NCI-H2081 (cell line): ENCODE measurements at regions not wholly inside any gene's neighbourhood (a gene's known extent, or its start where the extent isn't known, plus 50 kb on each side); places are given as distances from the start of the nearest gene placed in this dataset.

Experiments
- DNase-seq, 2 experiments: peaks; one replicate each; lab custom pipeline; 2025; lab: John Stamatoyannopoulos, UW

- DNase-seq = no peak
These were observed 152.0 kb downstream of the KCNA5 start for GRCh38 chr12:5195691-5196090.

- no peak for DNase-seq
These were observed 153.5 kb downstream of the KCNA5 start for GRCh38 chr12:5197131-5197530.

- no peak for DNase-seq
These were observed 154.0 kb downstream of the KCNA5 start for GRCh38 chr12:5197656-5198055.

- DNase-seq = peak; percentile 69 to 76
These were observed 156.8 kb downstream of the KCNA5 start for GRCh38 chr12:5200278-5201087.

- peak in 1 of 2 experiments; percentile 27 for DNase-seq
These were observed 158.0 kb downstream of the KCNA5 start for GRCh38 chr12:5201554-5202218.

- DNase-seq = no peak
These were observed 159.6 kb downstream of the KCNA5 start for GRCh38 chr12:5203274-5203673.

- DNase-seq = no peak
These were observed 160.0 kb downstream of the KCNA5 start for GRCh38 chr12:5203720-5204119.

- peak in 1 of 2 experiments; percentile 48 for DNase-seq
These were observed 160.6 kb downstream of the KCNA5 start for GRCh38 chr12:5204271-5204670.

GRCh38 chr12:5204831-5205230, 161.2 kb downstream of the KCNA5 start:
- no peak for DNase-seq

GRCh38 chr12:5206401-5207175, 162.9 kb downstream of the KCNA5 start:
- DNase-seq = no peak

GRCh38 chr12:5210179-5210922, 166.7 kb downstream of the KCNA5 start:
- no peak for DNase-seq

GRCh38 chr12:5210923-5211290, 167.2 kb downstream of the KCNA5 start:
- DNase-seq = no peak

- DNase-seq = no peak
These were observed 169.7 kb downstream of the KCNA5 start for GRCh38 chr12:5213336-5213735.

- no peak for DNase-seq
These were observed 170.3 kb downstream of the KCNA5 start for GRCh38 chr12:5213990-5214389.

- DNase-seq = no peak
These were observed 174.3 kb downstream of the KCNA5 start for GRCh38 chr12:5217936-5218335.

- DNase-seq = no peak
These were observed 176.4 kb downstream of the KCNA5 start for GRCh38 chr12:5220099-5220498.

- DNase-seq = no peak
These were observed 177.2 kb downstream of the KCNA5 start for GRCh38 chr12:5220835-5221234.

GRCh38 chr12:5222011-5222461, 178.4 kb downstream of the KCNA5 start:
- peak; percentile 17 to 55 for DNase-seq

- no peak for DNase-seq
These were observed 179.1 kb downstream of the KCNA5 start for GRCh38 chr12:5222729-5223128.

GRCh38 chr12:5223881-5224280, 180.2 kb downstream of the KCNA5 start:
- DNase-seq = no peak

GRCh38 chr12:5226581-5226980, 182.9 kb downstream of the KCNA5 start:
- no peak for DNase-seq
